Parathyroid adenoma (tissue), 2 donors: ENCODE measurements at regions not wholly inside any gene's neighbourhood (a gene's known extent, or its start where the extent isn't known, plus 50 kb on each side); places are given as distances from the start of the nearest gene placed in this dataset.

Source experiments
- H2AFZ ChIP-seq: fragments of 300-600 bp; sonication (generic); one replicate; pipeline ENCODE4 v1.7.0; 2017; ENCODE audit warnings: antibody characterized with exemption, mild to moderate bottlenecking
- H3K27ac ChIP-seq: fragments of 300-600 bp; sonication (generic); one replicate; pipeline ENCODE4 v1.7.0; 2017
- H3K27me3 ChIP-seq: fragments of 300-600 bp; sonication (generic); one replicate; pipeline ENCODE4 v1.7.0; 2017; ENCODE audit warnings: low read length; ENCODE audit not compliant: control insufficient read depth, insufficient read depth
- H3K36me3 ChIP-seq: fragments of 300-600 bp; sonication (generic); one replicate; pipeline ENCODE4 v1.7.0; 2017; ENCODE audit warnings: low read length; ENCODE audit not compliant: control insufficient read depth, insufficient read depth
- H3K4me1 ChIP-seq: fragments of 300-600 bp; sonication (generic); one replicate; pipeline ENCODE4 v1.7.0; 2017; ENCODE audit warnings: control low read depth
- H3K4me2 ChIP-seq: fragments of 300-600 bp; sonication (generic); one replicate; pipeline ENCODE4 v1.7.0; 2017; ENCODE audit warnings: low read length
- H3K4me3 ChIP-seq: fragments of 300-600 bp; sonication (generic); one replicate; pipeline ENCODE4 v1.7.0; 2017; ENCODE audit warnings: low read depth, low read length
- H3K79me2 ChIP-seq: fragments of 300-600 bp; sonication (generic); one replicate; pipeline ENCODE4 v1.7.0; 2017; ENCODE audit warnings: control low read depth
- H3K9ac ChIP-seq: fragments of 300-600 bp; sonication (generic); one replicate; pipeline ENCODE4 v1.7.0; 2017; ENCODE audit warnings: mild to moderate bottlenecking
- H3K9me3 ChIP-seq: fragments of 300-600 bp; sonication (generic); one replicate; pipeline ENCODE4 v1.7.0; 2017; ENCODE audit warnings: low read length; ENCODE audit not compliant: control insufficient read depth
- TF ChIP-seq, protein P1 (sequence below): fragments of 300-600 bp; sonication (generic); IDR thresholded peaks from one replicate; pipeline ENCODE4 v1.7.0; 2017; ENCODE audit warnings: antibody characterized with exemption, mild to moderate bottlenecking
- donor health status: primary hyperparathyroidism.

DNA sequence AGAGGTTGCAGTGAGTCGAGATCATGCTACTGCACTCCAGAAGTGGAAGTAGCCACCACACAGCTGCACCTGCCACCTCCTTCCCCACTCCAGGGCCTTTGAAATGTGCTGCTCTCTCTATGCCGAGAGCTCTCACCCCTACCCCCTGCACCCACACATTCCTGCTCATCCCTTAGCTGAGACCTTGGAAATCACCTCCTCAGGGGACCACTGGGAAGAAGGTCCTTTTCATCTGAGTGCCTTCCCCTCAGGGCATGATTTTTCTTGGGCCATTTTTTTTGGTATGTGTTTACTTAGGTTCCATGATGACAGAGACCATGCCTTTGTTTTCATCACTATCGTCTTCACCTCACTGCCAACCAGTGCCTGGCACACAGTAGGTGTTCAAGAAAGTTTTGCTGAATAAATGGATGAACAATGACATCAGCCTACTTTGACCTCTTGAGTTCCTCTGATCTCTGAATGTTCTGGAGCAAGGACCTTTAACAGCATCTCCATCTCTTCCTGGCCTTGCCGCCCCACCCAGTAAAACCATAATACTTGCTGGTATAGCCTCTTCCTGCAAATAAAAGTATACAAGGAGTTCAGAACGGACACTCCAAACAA is 166.6 kb upstream of the KLF14 start:
- no peak overlapping the region for H3K4me3 ChIP-seq
- H3K4me2 ChIP-seq, result no peak overlapping the region
- TF ChIP-seq, protein P1, sequence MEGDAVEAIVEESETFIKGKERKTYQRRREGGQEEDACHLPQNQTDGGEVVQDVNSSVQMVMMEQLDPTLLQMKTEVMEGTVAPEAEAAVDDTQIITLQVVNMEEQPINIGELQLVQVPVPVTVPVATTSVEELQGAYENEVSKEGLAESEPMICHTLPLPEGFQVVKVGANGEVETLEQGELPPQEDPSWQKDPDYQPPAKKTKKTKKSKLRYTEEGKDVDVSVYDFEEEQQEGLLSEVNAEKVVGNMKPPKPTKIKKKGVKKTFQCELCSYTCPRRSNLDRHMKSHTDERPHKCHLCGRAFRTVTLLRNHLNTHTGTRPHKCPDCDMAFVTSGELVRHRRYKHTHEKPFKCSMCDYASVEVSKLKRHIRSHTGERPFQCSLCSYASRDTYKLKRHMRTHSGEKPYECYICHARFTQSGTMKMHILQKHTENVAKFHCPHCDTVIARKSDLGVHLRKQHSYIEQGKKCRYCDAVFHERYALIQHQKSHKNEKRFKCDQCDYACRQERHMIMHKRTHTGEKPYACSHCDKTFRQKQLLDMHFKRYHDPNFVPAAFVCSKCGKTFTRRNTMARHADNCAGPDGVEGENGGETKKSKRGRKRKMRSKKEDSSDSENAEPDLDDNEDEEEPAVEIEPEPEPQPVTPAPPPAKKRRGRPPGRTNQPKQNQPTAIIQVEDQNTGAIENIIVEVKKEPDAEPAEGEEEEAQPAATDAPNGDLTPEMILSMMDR, result no peak
- H3K9me3 ChIP-seq, result no peaks in the 10 kb centered on the region
- H3K27me3 ChIP-seq, result no peaks in the 10 kb centered on the region
- no peak overlapping the region for H3K9ac ChIP-seq
- H3K79me2 ChIP-seq, result peaks cover 32% of the 10 kb centered on the region
- no peaks in the 10 kb centered on the region for H3K36me3 ChIP-seq
- H3K4me1 ChIP-seq, result peaks cover 26% of the 10 kb centered on the region
- no peak overlapping the region for H3K27ac ChIP-seq
- no peak overlapping the region for H2AFZ ChIP-seq

DNA sequence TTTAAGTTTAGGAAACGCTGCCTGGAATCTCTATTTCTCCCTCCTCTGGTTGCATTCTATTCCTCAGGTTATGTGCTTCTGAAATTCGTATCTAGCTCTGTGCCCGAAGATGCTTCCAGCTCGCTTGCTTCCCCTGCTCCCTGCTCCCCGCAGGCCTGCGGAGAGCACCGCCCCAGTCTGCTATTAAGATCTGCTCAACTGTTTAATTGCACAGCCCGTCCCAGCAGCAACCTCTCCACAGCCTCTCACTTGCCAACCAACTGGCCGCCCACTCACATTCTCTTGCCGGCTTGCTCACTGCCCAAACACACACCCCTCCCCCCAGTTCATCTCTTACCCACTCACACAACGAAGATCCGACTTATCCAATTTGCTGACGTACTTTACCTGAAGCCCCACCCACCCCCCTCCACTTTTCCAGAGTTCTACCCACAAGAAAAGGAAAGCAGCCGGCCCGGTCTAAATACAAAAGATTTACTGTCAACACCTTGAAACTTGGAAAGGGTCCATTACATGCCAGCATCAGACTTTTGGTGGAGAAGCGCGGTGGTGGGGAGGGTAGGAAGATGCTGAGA is 167.3 kb upstream of the KLF14 start:
- no peaks in the 10 kb centered on the region for H3K36me3 ChIP-seq

DNA sequence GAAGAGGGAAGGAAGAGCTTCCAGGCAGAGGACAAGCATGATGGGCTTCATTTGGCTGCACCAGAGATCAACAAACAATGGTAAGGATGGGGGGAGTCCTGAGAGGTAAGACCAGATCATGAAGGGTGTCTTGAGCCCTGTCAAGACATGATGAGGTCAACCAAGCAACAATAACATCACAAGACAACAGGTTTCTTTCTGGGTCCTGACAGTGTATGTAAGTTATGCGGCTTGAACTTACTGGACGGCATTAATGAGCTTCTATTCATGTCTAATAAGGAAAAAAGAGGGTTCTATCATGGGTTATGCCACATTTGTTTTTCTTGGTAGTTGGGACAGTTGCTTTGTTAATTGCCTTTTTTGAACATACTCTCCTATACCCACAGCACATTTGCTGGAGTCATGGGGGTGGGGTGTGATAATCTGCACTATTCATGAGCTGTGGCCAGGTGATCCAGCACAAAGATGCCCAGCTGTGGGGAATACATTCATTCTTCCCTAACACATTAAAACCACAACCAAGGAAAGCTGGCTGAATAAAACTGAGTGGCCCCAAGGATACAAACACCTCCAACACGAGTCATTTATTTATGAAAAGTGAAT is 168.8 kb upstream of the KLF14 start:
- no peaks in the 10 kb centered on the region for H3K9me3 ChIP-seq
- H3K27me3 ChIP-seq, result no peaks in the 10 kb centered on the region
- peaks cover 23% of the 10 kb centered on the region for H3K4me1 ChIP-seq
- peaks cover 14% of the 10 kb centered on the region for H3K79me2 ChIP-seq
- no peaks in the 10 kb centered on the region for H3K36me3 ChIP-seq
- H2AFZ ChIP-seq, result no peak overlapping the region
- H3K27ac ChIP-seq, result no peak overlapping the region
- no peak overlapping the region for H3K4me3 ChIP-seq
- no peak overlapping the region for H3K9ac ChIP-seq
- no peak overlapping the region for H3K4me2 ChIP-seq
- TF ChIP-seq, protein P1, result no peak

More for the DNA sequence above, 167.3 kb upstream of the KLF14 start:
- Histone ChIP-seq H3K9ac (no peak overlapping the region), H3K79me2 (peaks cover 29% of the 10 kb centered on the region), H3K27me3 (no peaks in the 10 kb centered on the region), H3K9me3 (no peaks in the 10 kb centered on the region), H3K27ac (peak overlapping the region; percentile 29), H2AFZ (no peak overlapping the region), H3K4me1 (peaks cover 26% of the 10 kb centered on the region), H3K4me3 (no peak overlapping the region), H3K4me2 (no peak overlapping the region)
- TF ChIP-seq, protein P1, result no peak

DNA sequence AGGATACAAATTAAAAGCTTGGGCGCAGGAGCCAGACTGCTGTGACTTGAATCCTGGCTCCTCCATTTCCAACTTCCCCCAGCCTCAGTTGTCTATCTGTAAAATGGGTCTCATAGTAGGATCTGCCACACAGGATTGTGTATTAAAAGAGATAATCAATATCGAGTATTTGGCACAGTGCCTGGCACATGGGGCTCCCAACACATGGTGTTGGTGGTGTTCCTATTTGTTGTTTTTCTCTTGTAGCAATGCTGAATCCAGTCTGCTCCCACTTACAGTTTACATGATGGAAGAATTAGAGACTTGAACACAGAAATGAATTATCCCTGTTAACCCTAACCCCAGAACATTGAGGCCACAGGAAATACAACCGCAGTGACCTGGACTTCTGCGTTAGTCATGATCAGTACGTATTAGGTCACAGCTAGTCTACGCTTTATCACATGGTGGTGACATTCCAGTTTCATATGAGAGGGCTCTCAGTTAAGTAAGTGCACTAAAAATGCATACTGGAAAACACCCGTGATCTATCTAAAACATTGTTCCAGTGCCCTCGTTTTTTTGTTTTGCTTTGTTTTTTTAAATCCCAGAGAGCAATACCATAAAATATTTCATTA is 169.5 kb upstream of the KLF14 start:
- Histone ChIP-seq H3K4me3 (no peak overlapping the region), H3K4me2 (no peak overlapping the region), H3K36me3 (no peaks in the 10 kb centered on the region), H3K9ac (no peak overlapping the region), H2AFZ (no peak overlapping the region), H3K27ac (no peak overlapping the region), H3K79me2 (peaks cover 17% of the 10 kb centered on the region), H3K9me3 (no peaks in the 10 kb centered on the region), H3K4me1 (peaks cover 17% of the 10 kb centered on the region), H3K27me3 (no peaks in the 10 kb centered on the region)
- TF ChIP-seq, protein P1, result no peak
